Testis (tissue), 2 donors: ENCODE measurements at regions not wholly inside any gene's neighbourhood (a gene's known extent, or its start where the extent isn't known, plus 50 kb on each side); places are given as distances from the start of the nearest gene placed in this dataset.
"Not testable (repeated sequence)": the region's sequence is repeated elsewhere in the genome, so short reads cannot be mapped to it uniquely, and the experiment has no call there.

Experiments
- DNase-seq: peaks from one replicate; pipeline ENCODE4 v3.0.0-alpha.2; 2019
- H3K27ac ChIP-seq, 2 donors: fragments of 200-600 bp; sonication (generic); one replicate each; pipeline ENCODE4 v1.5.1; 2019
- H3K27me3 ChIP-seq: fragments of 200-600 bp; sonication (generic); one replicate; pipeline ENCODE4 v1.5.1; 2019
- H3K36me3 ChIP-seq: fragments of 200-600 bp; sonication (generic); one replicate; pipeline ENCODE4 v1.5.1; 2017; ENCODE audit warnings: low read depth; ENCODE audit errors: missing control alignments
- H3K4me1 ChIP-seq: fragments of 200-600 bp; sonication (generic); one replicate; pipeline ENCODE4 v1.5.1; 2019
- H3K4me3 ChIP-seq, 2 donors: fragments of 200-600 bp; sonication (generic); one replicate each; pipeline ENCODE4 v1.5.1; 2017 to 2019
- H3K9me3 ChIP-seq: fragments of 200-600 bp; sonication (generic); one replicate; pipeline ENCODE4 v1.5.1; 2017
- CTCF ChIP-seq, 3 experiments: fragments of 450-650 bp in 2 of 3; fragments of 200-600 bp in 1 of 3; sonication (generic) in 1 of 3; IDR thresholded peaks; one replicate each; pipeline ENCODE4 v1.5.1; 2016 to 2019; ENCODE audit warnings: antibody characterized with exemption in 3 of 3, mild to moderate bottlenecking in 2 of 3, moderate library complexity in 1 of 3
- POLR2A ChIP-seq: fragments of 450-650 bp; IDR thresholded peaks from one replicate; pipeline ENCODE4 v1.6.1; 2017; ENCODE audit warnings: antibody characterized with exemption, mild to moderate bottlenecking, moderate library complexity
- WGBS, 2 donors: methylation state at CpG; one replicate each; pipeline ENCODE4 v1.1.5; 2018; 5-methylcytosine and 5-hydroxymethylcytosine counted together
- intact Hi-C: fragments of 100-400 bp; cut with DNase I; formaldehyde crosslinking; loops from one replicate; pipeline ENCODE4 v1.15.1; 2023; ENCODE audit warnings: low total_unique reads

- intact Hi-C loops: no loop called here
These were observed 1080.3 kb downstream of the ZPLD1 start for GRCh38 chr3:103515116-103515515.

GRCh38 chr3:103516950-103517349 is 1082.1 kb downstream of the ZPLD1 start:
- 88 to 89% methylated on average over 3 of the region's 3 CpGs for WGBS, 2 donors
- intact Hi-C loops: no loop called here
- Histone ChIP-seq H3K27me3 (no peaks in the 10 kb centered on the region), H3K4me3 (no peak overlapping the region), H3K4me1 (no peaks in the 10 kb centered on the region), H3K9me3 (no peaks in the 10 kb centered on the region), H3K36me3 (no peaks in the 10 kb centered on the region), H3K27ac (no peak overlapping the region)
- no peak for TF ChIP-seq CTCF (IDR thresholded peaks at IDR 0.05)
- TF ChIP-seq POLR2A: no peak
- no peak for DNase-seq

More at GRCh38 chr3:103515116-103515515, 1080.3 kb downstream of the ZPLD1 start:
- H3K36me3 ChIP-seq: no peaks in the 10 kb centered on the region
- TF ChIP-seq POLR2A (no peak), CTCF (IDR thresholded peaks at IDR 0.05) (no peak)
- H3K4me1 ChIP-seq: no peaks in the 10 kb centered on the region
- no peaks in the 10 kb centered on the region for H3K9me3 ChIP-seq
- no peak overlapping the region for H3K4me3 ChIP-seq
- H3K27ac ChIP-seq: no peak overlapping the region
- 86 to 92% methylated on average over 5 of the region's 5 CpGs for WGBS, 2 donors
- DNase-seq: no peak
- no peaks in the 10 kb centered on the region for H3K27me3 ChIP-seq

- H3K36me3 ChIP-seq, H3K27me3 ChIP-seq, H3K9me3 ChIP-seq, DNase-seq, H3K27ac ChIP-seq, H3K4me1 ChIP-seq, intact Hi-C loops: not testable (repeated sequence)
- WGBS, 2 donors: 79 to 85% methylated on average over 12 to 19 of the region's 19 CpGs
- H3K4me3 ChIP-seq: peak overlapping the region; percentile 15 to 26
These were observed 1096.5 kb downstream of the ZPLD1 start for GRCh38 chr3:103531327-103531726.

GRCh38 chr3:103532986-103533385 is 1098.2 kb downstream of the ZPLD1 start:
- no peak for DNase-seq
- intact Hi-C loops: no loop called here
- H3K27ac ChIP-seq: no peak overlapping the region
- no peak for TF ChIP-seq POLR2A
- no peak for TF ChIP-seq CTCF (IDR thresholded peaks at IDR 0.05)
- 95 to 96% methylated on average over 4 of the region's 4 CpGs for WGBS, 2 donors
- H3K4me3 ChIP-seq: no peak overlapping the region
- H3K36me3 ChIP-seq: no peaks in the 10 kb centered on the region
- H3K27me3 ChIP-seq: no peaks in the 10 kb centered on the region
- H3K9me3 ChIP-seq: no peaks in the 10 kb centered on the region
- H3K4me1 ChIP-seq: no peaks in the 10 kb centered on the region

GRCh38 chr3:103554451-103554850 is 1119.6 kb downstream of the ZPLD1 start:
- Histone ChIP-seq H3K36me3 (no peaks in the 10 kb centered on the region), H3K27ac (no peak overlapping the region), H3K4me1 (no peaks in the 10 kb centered on the region), H3K27me3 (no peaks in the 10 kb centered on the region), H3K9me3 (no peaks in the 10 kb centered on the region), H3K4me3 (no peak overlapping the region)
- DNase-seq: no peak
- no peak for TF ChIP-seq POLR2A
- no peak for TF ChIP-seq CTCF (IDR thresholded peaks at IDR 0.05)
- 25 to 28% methylated on average over 8 of the region's 8 CpGs for WGBS, 2 donors
- intact Hi-C loops: no loop called here

GRCh38 chr3:103564116-103564515 is 1129.3 kb downstream of the ZPLD1 start:
- intact Hi-C loops, H3K4me3 ChIP-seq: not testable (repeated sequence)
- 77 to 82% methylated on average over 6 of the region's 6 CpGs for WGBS, 2 donors

More at GRCh38 chr3:103564116-103564515, 1129.3 kb downstream of the ZPLD1 start:
- H3K27me3 ChIP-seq, H3K4me1 ChIP-seq, H3K36me3 ChIP-seq, DNase-seq, H3K27ac ChIP-seq, H3K9me3 ChIP-seq: not testable (repeated sequence)
